ENCODE measurements at regions not wholly inside any gene's neighbourhood (a gene's known extent, or its start where the extent isn't known, plus 50 kb on each side); places are given as distances from the start of the nearest gene placed in this dataset.

- WGBS, 4 donors: 74 to 85% (median 76%) methylated on average over 6 of the region's 6 CpGs
- Histone ChIP-seq H3K27ac (no peak overlapping the region), H3K27me3 (no peaks in the 10 kb centered on the region), H3K36me3 (replicated peaks in 1 of 2) (no peaks in the 10 kb centered on the region), H3K9me3 (replicated peaks in 1 of 3) (no peaks in the 10 kb centered on the region), H3K4me1 (replicated peaks in 1 of 2) (no peaks in the 10 kb centered on the region), H3K4me3 (no peak overlapping the region)
- no peak for DNase-seq
- intact Hi-C loops (cut with DNase I): no loop called here
- TF ChIP-seq CTCF (IDR thresholded peaks at IDR 0.05) (no peak), POLR2A (IDR thresholded peaks at IDR 0.05) (no peak)
Observed at GRCh38 chr4:23970201-23970850, 80.5 kb upstream of the PPARGC1A start.

GRCh38 chr4:23969635-23970145 is 79.8 kb upstream of the PPARGC1A start:
- 42 to 51% (median 48%) methylated on average over 4 of the region's 4 CpGs for WGBS, 4 donors
- intact Hi-C loops (cut with DNase I): no loop called here
- H3K27ac ChIP-seq: no peak overlapping the region

GRCh38 chr4:23967281-23967680 is 77.4 kb upstream of the PPARGC1A start:
- Histone ChIP-seq H3K36me3 (replicated peaks in 1 of 2) (no peaks in the 10 kb centered on the region), H3K9me3 (replicated peaks in 1 of 3) (no peaks in the 10 kb centered on the region), H3K27me3 (no peaks in the 10 kb centered on the region), H3K27ac (no peak overlapping the region), H3K4me3 (no peak overlapping the region), H3K4me1 (replicated peaks in 1 of 2) (no peaks in the 10 kb centered on the region)
- 89 to 92% (median 90%) methylated on average over 10 of the region's 10 CpGs for WGBS, 4 donors
- DNase-seq: no peak
- TF ChIP-seq CTCF (IDR thresholded peaks at IDR 0.05) (no peak), POLR2A (IDR thresholded peaks at IDR 0.05) (no peak)
- intact Hi-C loops (cut with DNase I): no loop called here

More at GRCh38 chr4:23969635-23970145, 79.8 kb upstream of the PPARGC1A start:
- Histone ChIP-seq H3K36me3 (replicated peaks in 1 of 2) (no peaks in the 10 kb centered on the region), H3K27me3 (no peaks in the 10 kb centered on the region), H3K4me1 (replicated peaks in 1 of 2) (no peaks in the 10 kb centered on the region), H3K9me3 (replicated peaks in 1 of 3) (no peaks in the 10 kb centered on the region), H3K4me3 (no peak overlapping the region)
- no peak for DNase-seq
- TF ChIP-seq POLR2A (IDR thresholded peaks at IDR 0.05): no peak
- no peak for TF ChIP-seq CTCF (IDR thresholded peaks at IDR 0.05)

- intact Hi-C loops (cut with DNase I): no loop called here
- no peak overlapping the region for H3K27ac ChIP-seq
- TF ChIP-seq CTCF (IDR thresholded peaks at IDR 0.05) (peak in 5 of 6 experiments; percentile 12 to 51 (median 24)), POLR2A (IDR thresholded peaks at IDR 0.05) (no peak)
- DNase-seq: peak in 2 of 7 donors; percentile 26 to 31
- H3K36me3 ChIP-seq (replicated peaks in 1 of 2): no peaks in the 10 kb centered on the region
- H3K4me1 ChIP-seq (replicated peaks in 1 of 2): no peaks in the 10 kb centered on the region
- no peak overlapping the region for H3K4me3 ChIP-seq
- H3K27me3 ChIP-seq: no peaks in the 10 kb centered on the region
- no peaks in the 10 kb centered on the region for H3K9me3 ChIP-seq (replicated peaks in 1 of 3)
- WGBS, 4 donors: 69 to 90% (median 88%) methylated on average over 1 of the region's 1 CpG
Observed at GRCh38 chr4:23966725-23967124, 76.9 kb upstream of the PPARGC1A start.
